Motor neuron (in vitro differentiated cells): ENCODE measurements at regions not wholly inside any gene's neighbourhood (a gene's known extent, or its start where the extent isn't known, plus 50 kb on each side); places are given as distances from the start of the nearest gene placed in this dataset.
"Not testable (repeated sequence)": the region's sequence is repeated elsewhere in the genome, so short reads cannot be mapped to it uniquely, and the experiment has no call there.

Source experiments
- ATAC-seq, 8 experiments: fragments of 200-7000 bp; cut with Tn5 transposase; replicated peaks in 6 of 8; 2 replicates each; pipeline ENCODE4 v1.8.0; 2021; ENCODE audit warnings: mild to moderate bottlenecking in 8 of 8, moderate library complexity in 8 of 8
- H3K27ac ChIP-seq, 2 donors: fragments of 250-450 bp; sonication (Bioruptor Pico); 2 replicates each; pipeline ENCODE4 v1.9.0; 2021; ENCODE audit warnings: antibody characterized with exemption in 2 of 2, mild to moderate bottlenecking in 2 of 2, moderate library complexity in 1 of 2
- H3K4me1 ChIP-seq, 2 donors: fragments of 250-450 bp; sonication (Bioruptor Pico); replicated peaks in 1 of 2; 2 replicates each; pipeline ENCODE4 v1.6.1; 2021; ENCODE audit warnings: antibody characterized with exemption in 2 of 2, mild to moderate bottlenecking in 2 of 2, moderate library complexity in 1 of 2
- H3K4me3 ChIP-seq, 5 donors: fragments of 250-450 bp; sonication (Bioruptor Pico); 2 replicates each; pipeline ENCODE4 v1.9.0; 2021; ENCODE audit warnings: antibody characterized with exemption in 5 of 5, mild to moderate bottlenecking in 5 of 5, moderate library complexity in 4 of 5
- WGBS, 10 experiments: fragments of 450-650 bp; shearing (Covaris generic); methylation state at CpG; one replicate each; pipeline ENCODE4 v1.0.0; 2022; 5-methylcytosine and 5-hydroxymethylcytosine counted together
- in situ Hi-C, 9 experiments: fragments of 400-800 bp; cut with MboI; loops; one replicate each; pipeline ENCODE4 v1.15.0; 2021; ENCODE audit warnings: low sequenced_read_pairs in 9 of 9, low pct_unique_long_range_greater_than_20kb in 2 of 9; ENCODE audit not compliant: unreplicated experiment in 9 of 9

- Histone ChIP-seq H3K4me1 (no peaks in the 10 kb centered on the region), H3K27ac (no peak overlapping the region), H3K4me3 (no peak overlapping the region)
- 0 to 79% (median 18%) methylated on average over 1 to 2 of the region's 2 CpGs; no CpG with 5 or more reads in 4 of the 10 experiments for WGBS, 10 experiments
- in situ Hi-C loops, result loop anchor here in 3 of 9 experiments (10.0 to 25.0 kb wide), 2 partner anchors 99 to 1226 kb away; partner anchors contain the start of gene COL12A1 (in 3 of the 3)
- peak in 3 of 8 experiments; percentile 65 to 93 (median 90) for ATAC-seq
These were observed 289.9 kb downstream of the CD109 start for GRCh38 chr6:73985891-73986290.

GRCh38 chr6:73984571-73985210 lies 288.7 kb downstream of the CD109 start:
- Histone ChIP-seq H3K4me1 (no peaks in the 10 kb centered on the region), H3K4me3 (no peak overlapping the region), H3K27ac (no peak overlapping the region)
- no peak for ATAC-seq
- 0 to 79% (median 43%) methylated on average over 1 to 2 of the region's 2 CpGs for WGBS, 10 experiments
- in situ Hi-C loops, result loop anchor here in 3 of 9 experiments (10.0 to 25.0 kb wide), 2 partner anchors 100 to 1228 kb away; partner anchors contain the start of gene COL12A1 (in 3 of the 3)

- Histone ChIP-seq H3K4me1 (no peaks in the 10 kb centered on the region), H3K27ac (no peak overlapping the region), H3K4me3 (no peak overlapping the region)
- ATAC-seq, result no peak
- 0 to 100% (median 43%) methylated on average over 1 to 2 of the region's 2 CpGs; no CpG with 5 or more reads in 2 of the 10 experiments for WGBS, 10 experiments
- in situ Hi-C loops, result loop anchor here in 3 of 9 experiments (10.0 to 25.0 kb wide), 2 partner anchors 101 to 1229 kb away; partner anchors contain the start of gene COL12A1 (in 3 of the 3)
These were observed 287.4 kb downstream of the CD109 start for GRCh38 chr6:73983367-73983766.

- H3K4me3 ChIP-seq, result no peak overlapping the region
- no peak overlapping the region for H3K27ac ChIP-seq
- no peaks in the 10 kb centered on the region for H3K4me1 ChIP-seq
- no peak for ATAC-seq
- in situ Hi-C loops, result loop anchor here in 3 of 9 experiments (10.0 to 25.0 kb wide), 2 partner anchors 105 to 1232 kb away; partner anchors contain the start of gene COL12A1 (in 3 of the 3)
These were observed 284.1 kb downstream of the CD109 start for GRCh38 chr6:73980096-73980495.

- no peak for ATAC-seq
- Histone ChIP-seq H3K4me3 (no peak overlapping the region), H3K27ac (no peak overlapping the region), H3K4me1 (no peaks in the 10 kb centered on the region)
- WGBS, 10 experiments, result 50 to 100% (median 76%) methylated on average over 1 to 2 of the region's 2 CpGs; no CpG with 5 or more reads in 1 of the 10 experiments
- in situ Hi-C loops, result loop anchor here in 4 of 9 experiments (10.0 to 25.0 kb wide), 2 partner anchors 1226 to 1234 kb away; partner anchors contain the start of gene COL12A1 (in 4 of the 4)
These were observed 282.3 kb downstream of the CD109 start for GRCh38 chr6:73978330-73978729.

- H3K4me3 ChIP-seq, ATAC-seq, H3K27ac ChIP-seq, H3K4me1 ChIP-seq: not testable (repeated sequence)
- in situ Hi-C loops, result loop anchor here in 3 of 9 experiments (10.0 to 25.0 kb wide), 3 partner anchors 235 to 1240 kb away; partner anchors contain the start of gene COL12A1 (in 2 of the 3)
- WGBS, 10 experiments, result 80 to 100% (median 96%) methylated on average over 1 to 6 of the region's 7 CpGs; no CpG with 5 or more reads in 6 of the 10 experiments
These were observed 276.5 kb downstream of the CD109 start for GRCh38 chr6:73972518-73972917.

GRCh38 chr6:73969971-73970970 lies 274.3 kb downstream of the CD109 start:
- WGBS, 10 experiments, result 0 to 100% (median 53%) methylated on average over 1 to 7 of the region's 7 CpGs
- Histone ChIP-seq H3K4me1 (peaks cover 0 to 8% of the 10 kb centered on the region in 2 donors), H3K27ac (no peak overlapping the region), H3K4me3 (no peak overlapping the region)
- in situ Hi-C loops, result loop anchor here in 3 of 9 experiments (10.0 to 25.0 kb wide), 3 partner anchors 233 to 1242 kb away; partner anchors contain the start of gene COL12A1 (in 2 of the 3)
- peak in 5 of 8 experiments; percentile 51 to 70 (median 62) for ATAC-seq

- no peak for ATAC-seq
- Histone ChIP-seq H3K27ac (no peak overlapping the region), H3K4me1 (peaks cover 0 to 8% of the 10 kb centered on the region in 2 donors), H3K4me3 (no peak overlapping the region)
- in situ Hi-C loops, result loop anchor here in 2 of 9 experiments (25.0 kb wide), 2 partner anchors 231 to 1244 kb away; partner anchors contain the start of gene COL12A1 (in 1 of the 2)
- 45 to 100% (median 61%) methylated on average over 1 to 2 of the region's 2 CpGs for WGBS, 10 experiments
These were observed 272.3 kb downstream of the CD109 start for GRCh38 chr6:73968221-73968757.

- in situ Hi-C loops, result loop anchor here in 2 of 9 experiments (25.0 kb wide), 2 partner anchors 228 to 1247 kb away; partner anchors contain the start of gene COL12A1 (in 1 of the 2)
- WGBS, 10 experiments, result 29 to 100% (median 69%) methylated on average over 1 of the region's 1 CpG; no CpG with 5 or more reads in 4 of the 10 experiments
- Histone ChIP-seq H3K4me1 (peaks cover 0 to 8% of the 10 kb centered on the region in 2 donors), H3K4me3 (no peak overlapping the region), H3K27ac (no peak overlapping the region)
- no peak for ATAC-seq
These were observed 269.6 kb downstream of the CD109 start for GRCh38 chr6:73965539-73966029.

- WGBS, 10 experiments, result 0 to 100% (median 86%) methylated on average over 1 to 2 of the region's 2 CpGs; no CpG with 5 or more reads in 2 of the 10 experiments
- in situ Hi-C loops, result loop anchor here in 2 of 9 experiments (25.0 kb wide), 2 partner anchors 227 to 1248 kb away; partner anchors contain the start of gene COL12A1 (in 1 of the 2)
- no peaks in the 10 kb centered on the region for H3K4me1 ChIP-seq
- no peak for ATAC-seq
- H3K27ac ChIP-seq, result no peak overlapping the region
- no peak overlapping the region for H3K4me3 ChIP-seq
These were observed 268.3 kb downstream of the CD109 start for GRCh38 chr6:73964241-73964854.

GRCh38 chr6:73962884-73963283 lies 266.9 kb downstream of the CD109 start:
- peak in 1 of 8 experiments; percentile 63 for ATAC-seq
- H3K4me1 ChIP-seq, result no peaks in the 10 kb centered on the region
- in situ Hi-C loops, result loop anchor here in 2 of 9 experiments (25.0 kb wide), 2 partner anchors 226 to 1249 kb away; partner anchors contain the start of gene COL12A1 (in 1 of the 2)
- H3K4me3 ChIP-seq, result no peak overlapping the region
- H3K27ac ChIP-seq, result no peak overlapping the region
- WGBS, 10 experiments, result 22 to 100% (median 89%) methylated on average over 2 to 3 of the region's 3 CpGs; no CpG with 5 or more reads in 1 of the 10 experiments
